H7 (cell line): ENCODE measurements at regions not wholly inside any gene's neighbourhood (a gene's known extent, or its start where the extent isn't known, plus 50 kb on each side); places are given as distances from the start of the nearest gene placed in this dataset.

ENCODE experiments used
- DNase-seq: peaks from one replicate; pipeline ENCODE4 v3.0.0; 2012
- H3K27me3 ChIP-seq: 2 replicates; pipeline ENCODE4 v1.6.0; 2011; ENCODE audit warnings: mild to moderate bottlenecking, low read length; ENCODE audit not compliant: control insufficient read depth, insufficient read depth
- H3K36me3 ChIP-seq: replicated peaks from 2 replicates; pipeline ENCODE4 v1.5.1; 2011; ENCODE audit warnings: low read length; ENCODE audit not compliant: control insufficient read depth, insufficient read depth
- H3K4me3 ChIP-seq: 2 replicates; pipeline ENCODE4 v1.5.1; 2011; ENCODE audit warnings: low read depth, mild to moderate bottlenecking, control low read depth, low read length, moderate library complexity; ENCODE audit not compliant: insufficient read depth

GRCh38 chr20:62588458-62589149 is 53.7 kb upstream of the SLCO4A1 start:
- DNase-seq: no peak
- Histone ChIP-seq H3K4me3 (no peak overlapping the region), H3K27me3 (no peaks in the 10 kb centered on the region), H3K36me3 (no peaks in the 10 kb centered on the region)

- Histone ChIP-seq H3K4me3 (no peak overlapping the region), H3K36me3 (no peaks in the 10 kb centered on the region), H3K27me3 (no peaks in the 10 kb centered on the region)
- DNase-seq: no peak
These were observed 53.2 kb upstream of the SLCO4A1 start for GRCh38 chr20:62589150-62589498.

- DNase-seq: no peak
- Histone ChIP-seq H3K4me3 (no peak overlapping the region), H3K36me3 (no peaks in the 10 kb centered on the region), H3K27me3 (no peaks in the 10 kb centered on the region)
These were observed 52.6 kb upstream of the SLCO4A1 start for GRCh38 chr20:62589720-62590119.

GRCh38 chr20:62590309-62591121 is 51.8 kb upstream of the SLCO4A1 start:
- Histone ChIP-seq H3K27me3 (no peaks in the 10 kb centered on the region), H3K36me3 (no peaks in the 10 kb centered on the region), H3K4me3 (no peak overlapping the region)
- no peak for DNase-seq

- DNase-seq: no peak
- no peaks in the 10 kb centered on the region for H3K27me3 ChIP-seq
- no peak overlapping the region for H3K4me3 ChIP-seq
- H3K36me3 ChIP-seq: no peaks in the 10 kb centered on the region
These were observed 51.2 kb upstream of the SLCO4A1 start for GRCh38 chr20:62591122-62591468.

- Histone ChIP-seq H3K36me3 (no peaks in the 10 kb centered on the region), H3K4me3 (no peak overlapping the region), H3K27me3 (no peaks in the 10 kb centered on the region)
- DNase-seq: no peak
These were observed 50.7 kb upstream of the SLCO4A1 start for GRCh38 chr20:62591591-62591990.
